ENCODE measurements at regions not wholly inside any gene's neighbourhood (a gene's known extent, or its start where the extent isn't known, plus 50 kb on each side); places are given as distances from the start of the nearest gene placed in this dataset.

- no peaks in the 10 kb centered on the region for H3K79me2 ChIP-seq (replicated peaks; ENCODE audit: insufficient read depth, low read length)
- no peak for TF ChIP-seq EP300 (conservative IDR thresholded peaks at IDR 0.05; ENCODE audit: poor library complexity, severe bottlenecking)
- TF ChIP-seq EZH2 (IDR thresholded peaks at IDR 0.05; ENCODE audit: borderline replicate concordance, insufficient read depth, low read length, poor library complexity, severe bottlenecking), result no peak
- TF ChIP-seq TAF1 (IDR thresholded peaks at IDR 0.05; ENCODE audit: low read depth), result no peak
- no peak for TF ChIP-seq MXI1 (conservative IDR thresholded peaks at IDR 0.05; ENCODE audit: poor library complexity, severe bottlenecking)
- TF ChIP-seq RAD21 (conservative IDR thresholded peaks at IDR 0.05), result no peak
- no peak for TF ChIP-seq POLR2AphosphoS5 (IDR thresholded peaks at IDR 0.05)
- TF ChIP-seq SMC3 (conservative IDR thresholded peaks at IDR 0.05; ENCODE audit: poor library complexity), result no peak
- TF ChIP-seq, protein P1, sequence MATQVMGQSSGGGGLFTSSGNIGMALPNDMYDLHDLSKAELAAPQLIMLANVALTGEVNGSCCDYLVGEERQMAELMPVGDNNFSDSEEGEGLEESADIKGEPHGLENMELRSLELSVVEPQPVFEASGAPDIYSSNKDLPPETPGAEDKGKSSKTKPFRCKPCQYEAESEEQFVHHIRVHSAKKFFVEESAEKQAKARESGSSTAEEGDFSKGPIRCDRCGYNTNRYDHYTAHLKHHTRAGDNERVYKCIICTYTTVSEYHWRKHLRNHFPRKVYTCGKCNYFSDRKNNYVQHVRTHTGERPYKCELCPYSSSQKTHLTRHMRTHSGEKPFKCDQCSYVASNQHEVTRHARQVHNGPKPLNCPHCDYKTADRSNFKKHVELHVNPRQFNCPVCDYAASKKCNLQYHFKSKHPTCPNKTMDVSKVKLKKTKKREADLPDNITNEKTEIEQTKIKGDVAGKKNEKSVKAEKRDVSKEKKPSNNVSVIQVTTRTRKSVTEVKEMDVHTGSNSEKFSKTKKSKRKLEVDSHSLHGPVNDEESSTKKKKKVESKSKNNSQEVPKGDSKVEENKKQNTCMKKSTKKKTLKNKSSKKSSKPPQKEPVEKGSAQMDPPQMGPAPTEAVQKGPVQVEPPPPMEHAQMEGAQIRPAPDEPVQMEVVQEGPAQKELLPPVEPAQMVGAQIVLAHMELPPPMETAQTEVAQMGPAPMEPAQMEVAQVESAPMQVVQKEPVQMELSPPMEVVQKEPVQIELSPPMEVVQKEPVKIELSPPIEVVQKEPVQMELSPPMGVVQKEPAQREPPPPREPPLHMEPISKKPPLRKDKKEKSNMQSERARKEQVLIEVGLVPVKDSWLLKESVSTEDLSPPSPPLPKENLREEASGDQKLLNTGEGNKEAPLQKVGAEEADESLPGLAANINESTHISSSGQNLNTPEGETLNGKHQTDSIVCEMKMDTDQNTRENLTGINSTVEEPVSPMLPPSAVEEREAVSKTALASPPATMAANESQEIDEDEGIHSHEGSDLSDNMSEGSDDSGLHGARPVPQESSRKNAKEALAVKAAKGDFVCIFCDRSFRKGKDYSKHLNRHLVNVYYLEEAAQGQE (IDR thresholded peaks at IDR 0.05; ENCODE audit: borderline replicate concordance), result no peak
- TF ChIP-seq, protein P2, sequence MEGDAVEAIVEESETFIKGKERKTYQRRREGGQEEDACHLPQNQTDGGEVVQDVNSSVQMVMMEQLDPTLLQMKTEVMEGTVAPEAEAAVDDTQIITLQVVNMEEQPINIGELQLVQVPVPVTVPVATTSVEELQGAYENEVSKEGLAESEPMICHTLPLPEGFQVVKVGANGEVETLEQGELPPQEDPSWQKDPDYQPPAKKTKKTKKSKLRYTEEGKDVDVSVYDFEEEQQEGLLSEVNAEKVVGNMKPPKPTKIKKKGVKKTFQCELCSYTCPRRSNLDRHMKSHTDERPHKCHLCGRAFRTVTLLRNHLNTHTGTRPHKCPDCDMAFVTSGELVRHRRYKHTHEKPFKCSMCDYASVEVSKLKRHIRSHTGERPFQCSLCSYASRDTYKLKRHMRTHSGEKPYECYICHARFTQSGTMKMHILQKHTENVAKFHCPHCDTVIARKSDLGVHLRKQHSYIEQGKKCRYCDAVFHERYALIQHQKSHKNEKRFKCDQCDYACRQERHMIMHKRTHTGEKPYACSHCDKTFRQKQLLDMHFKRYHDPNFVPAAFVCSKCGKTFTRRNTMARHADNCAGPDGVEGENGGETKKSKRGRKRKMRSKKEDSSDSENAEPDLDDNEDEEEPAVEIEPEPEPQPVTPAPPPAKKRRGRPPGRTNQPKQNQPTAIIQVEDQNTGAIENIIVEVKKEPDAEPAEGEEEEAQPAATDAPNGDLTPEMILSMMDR (IDR thresholded peaks at IDR 0.05; ENCODE audit: poor library complexity, severe bottlenecking), result no peak
- no peaks in the 10 kb centered on the region for H3K36me3 ChIP-seq (ENCODE audit: insufficient read depth, low read length)
- no peak overlapping the region for H2AFZ ChIP-seq (ENCODE audit: low read depth, low read length)
- H3F3A ChIP-seq (ENCODE audit: insufficient read depth, low read length, poor library complexity, severe bottlenecking), result no peaks in the 10 kb centered on the region
- no peaks in the 10 kb centered on the region for H3K9me3 ChIP-seq (ENCODE audit: low read length)
- H3K27me3 ChIP-seq (ENCODE audit: insufficient read depth, low read depth, low read length), result no peaks in the 10 kb centered on the region
- no peak overlapping the region for H3K9ac ChIP-seq (ENCODE audit: low read length)
- no peaks in the 10 kb centered on the region for H3K9me2 ChIP-seq (ENCODE audit: insufficient read depth, low read length)
- H3K4me2 ChIP-seq (ENCODE audit: low read length), result no peak overlapping the region
- H3K4me3 ChIP-seq (ENCODE audit: low read length), result no peak overlapping the region
- no peaks in the 10 kb centered on the region for H4K20me1 ChIP-seq (ENCODE audit: insufficient read depth)
- H3K27ac ChIP-seq (ENCODE audit: low read length), result no peak overlapping the region
Measured at GRCh38 chr5:163976696-163977095, 471.3 kb downstream of the MAT2B start.

GRCh38 chr5:163978897-163979296, 473.5 kb downstream of the MAT2B start:
- no peak overlapping the region for H3K27ac ChIP-seq (ENCODE audit: low read length)
- H3K27me3 ChIP-seq (ENCODE audit: insufficient read depth, low read depth, low read length), result no peaks in the 10 kb centered on the region
- H4K20me1 ChIP-seq (ENCODE audit: insufficient read depth), result no peaks in the 10 kb centered on the region
- no peaks in the 10 kb centered on the region for H3F3A ChIP-seq (ENCODE audit: insufficient read depth, low read length, poor library complexity, severe bottlenecking)
- TF ChIP-seq EP300 (conservative IDR thresholded peaks at IDR 0.05; ENCODE audit: poor library complexity, severe bottlenecking), result no peak
- no peak for TF ChIP-seq MXI1 (conservative IDR thresholded peaks at IDR 0.05; ENCODE audit: poor library complexity, severe bottlenecking)
- no peak for TF ChIP-seq POLR2AphosphoS5 (IDR thresholded peaks at IDR 0.05)
- TF ChIP-seq, protein P2 (IDR thresholded peaks at IDR 0.05; ENCODE audit: poor library complexity, severe bottlenecking), result no peak
- TF ChIP-seq SMC3 (conservative IDR thresholded peaks at IDR 0.05; ENCODE audit: poor library complexity), result no peak
- TF ChIP-seq, protein P1 (IDR thresholded peaks at IDR 0.05; ENCODE audit: borderline replicate concordance), result no peak
- TF ChIP-seq EZH2 (IDR thresholded peaks at IDR 0.05; ENCODE audit: borderline replicate concordance, insufficient read depth, low read length, poor library complexity, severe bottlenecking), result no peak
- no peak for TF ChIP-seq RAD21 (conservative IDR thresholded peaks at IDR 0.05)
- no peak overlapping the region for H2AFZ ChIP-seq (ENCODE audit: low read depth, low read length)
- H3K9ac ChIP-seq (ENCODE audit: low read length), result no peak overlapping the region
- H3K9me3 ChIP-seq (ENCODE audit: low read length), result no peaks in the 10 kb centered on the region
- no peaks in the 10 kb centered on the region for H3K36me3 ChIP-seq (ENCODE audit: insufficient read depth, low read length)
- no peak overlapping the region for H3K4me2 ChIP-seq (ENCODE audit: low read length)
- H3K79me2 ChIP-seq (replicated peaks; ENCODE audit: insufficient read depth, low read length), result no peaks in the 10 kb centered on the region
- no peaks in the 10 kb centered on the region for H3K9me2 ChIP-seq (ENCODE audit: insufficient read depth, low read length)
- H3K4me3 ChIP-seq (ENCODE audit: low read length), result no peak overlapping the region
